Memory B cell (primary cell): ENCODE measurements at regions not wholly inside any gene's neighbourhood (a gene's known extent, or its start where the extent isn't known, plus 50 kb on each side); places are given as distances from the start of the nearest gene placed in this dataset.

Source experiments
- ATAC-seq: fragments of 150-1000 bp; cut with Tn5 transposase; 2 replicates; pipeline ENCODE4 v1.10.0; 2021; ENCODE audit warnings: low read depth, mild to moderate bottlenecking, moderate library complexity
- DNase-seq, 2 donors: peaks; one replicate each; pipeline ENCODE4 v3.0.0; 2022; ENCODE audit warnings: low spot score in 2 of 2
- H3K27ac Mint-ChIP-seq: one replicate; pipeline ENCODE4 v1.8.0; 2022; ENCODE audit warnings: mild to moderate bottlenecking, moderate library complexity, mixed read lengths
- H3K27me3 Mint-ChIP-seq: one replicate; pipeline ENCODE4 v1.8.0; 2022; ENCODE audit warnings: mixed read lengths
- H3K36me3 Mint-ChIP-seq: one replicate; pipeline ENCODE4 v1.8.0; 2022; ENCODE audit warnings: mild to moderate bottlenecking, mixed read lengths
- H3K4me1 Mint-ChIP-seq: one replicate; pipeline ENCODE4 v1.8.0; 2022; ENCODE audit warnings: mixed read lengths
- H3K4me3 Mint-ChIP-seq: one replicate; pipeline ENCODE4 v1.8.0; 2022; ENCODE audit warnings: mild to moderate bottlenecking, moderate library complexity, mixed read lengths
- H3K9me3 Mint-ChIP-seq: one replicate; pipeline ENCODE4 v1.8.0; 2022; ENCODE audit warnings: mixed read lengths

DNA sequence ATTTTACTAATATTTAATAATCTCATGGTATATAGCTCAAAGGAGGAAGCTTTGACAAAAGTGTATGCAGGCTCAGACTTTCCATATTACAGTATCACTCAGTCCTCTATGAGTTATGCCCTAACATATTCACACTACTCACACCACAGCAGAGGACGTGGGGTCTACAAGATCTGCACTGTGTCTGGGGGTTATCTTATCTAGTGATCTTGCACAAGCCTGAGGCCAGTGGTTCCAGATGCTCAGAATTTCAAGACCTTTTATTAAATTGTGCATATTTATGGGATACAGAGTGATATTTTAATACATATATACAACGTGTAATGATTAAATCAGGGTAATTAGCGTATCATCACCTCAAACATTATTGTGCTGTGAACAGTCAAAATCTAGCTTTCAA lies 933.1 kb downstream of the SQOR start:
- no peak overlapping the region for H3K27ac Mint-ChIP-seq
- ATAC-seq: no peak
- no peaks in the 10 kb centered on the region for H3K27me3 Mint-ChIP-seq
- H3K4me1 Mint-ChIP-seq: no peaks in the 10 kb centered on the region
- peaks cover 3% of the 10 kb centered on the region for H3K9me3 Mint-ChIP-seq
- H3K36me3 Mint-ChIP-seq: no peaks in the 10 kb centered on the region
- no peak for DNase-seq
- H3K4me3 Mint-ChIP-seq: no peak overlapping the region

DNA sequence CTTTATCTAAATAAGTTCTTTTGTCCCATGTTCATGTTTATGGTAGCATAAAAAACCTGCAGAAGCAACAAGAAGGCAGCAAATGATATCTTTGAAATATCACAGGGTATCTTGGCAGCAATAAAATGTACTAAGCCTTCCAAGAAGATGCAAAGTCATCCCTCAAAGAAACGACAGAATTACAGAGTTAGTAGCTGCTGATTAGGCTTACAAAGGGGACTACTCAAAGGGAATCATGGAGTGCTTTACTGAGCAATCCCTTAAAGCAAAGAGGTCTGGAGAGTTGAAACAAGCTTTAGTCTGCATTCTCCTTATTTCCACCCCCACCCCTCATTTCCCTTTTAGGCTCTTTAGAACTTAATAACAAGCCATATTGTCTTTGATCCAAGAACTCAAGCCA lies 935.0 kb downstream of the SQOR start:
- ATAC-seq (no peak), DNase-seq (no peak)
- Mint-ChIP-seq H3K27me3 (no peaks in the 10 kb centered on the region), H3K27ac (no peak overlapping the region), H3K9me3 (peaks cover 4% of the 10 kb centered on the region), H3K4me3 (no peak overlapping the region), H3K4me1 (no peaks in the 10 kb centered on the region), H3K36me3 (no peaks in the 10 kb centered on the region)

DNA sequence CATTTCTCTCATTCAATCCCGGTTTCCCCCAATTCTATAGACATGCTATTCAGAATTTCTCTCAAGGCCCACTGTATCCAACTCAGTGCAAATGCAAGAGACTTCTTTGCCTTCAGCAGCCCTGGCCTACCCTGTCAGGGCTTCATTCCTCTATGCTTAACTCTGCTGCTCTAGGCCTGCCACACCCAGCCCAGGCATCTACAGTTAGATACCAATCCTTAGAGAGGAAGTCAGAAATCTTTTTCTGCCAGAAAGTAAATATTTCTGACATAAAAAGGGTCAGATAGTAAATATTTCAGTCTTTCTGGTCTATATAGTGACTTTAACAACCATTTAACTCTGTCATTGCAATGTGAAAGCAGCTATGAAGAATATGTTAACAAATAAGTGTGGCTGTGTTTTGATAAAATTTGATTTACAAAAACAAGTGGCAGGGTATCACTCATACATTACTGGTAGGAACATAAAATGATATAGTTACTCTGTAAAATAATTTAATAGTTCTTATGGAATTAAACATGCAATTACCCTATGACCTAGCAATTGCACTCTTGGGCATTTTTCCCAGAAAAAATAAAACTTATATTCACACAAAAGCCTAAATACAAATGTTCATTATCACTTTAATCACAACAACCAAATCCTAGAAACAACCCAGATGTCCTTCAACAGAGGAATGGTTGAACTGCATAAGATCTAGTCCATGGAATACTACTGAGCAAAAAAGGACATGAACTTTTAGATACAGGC lies 942.0 kb downstream of the SQOR start:
- no peaks in the 10 kb centered on the region for H3K36me3 Mint-ChIP-seq
- ATAC-seq (no peak), DNase-seq (no peak)
- no peaks in the 10 kb centered on the region for H3K27me3 Mint-ChIP-seq
- H3K27ac Mint-ChIP-seq: no peak overlapping the region
- H3K4me3 Mint-ChIP-seq: no peak overlapping the region
- H3K4me1 Mint-ChIP-seq: no peaks in the 10 kb centered on the region
- peaks cover 5% of the 10 kb centered on the region for H3K9me3 Mint-ChIP-seq

DNA sequence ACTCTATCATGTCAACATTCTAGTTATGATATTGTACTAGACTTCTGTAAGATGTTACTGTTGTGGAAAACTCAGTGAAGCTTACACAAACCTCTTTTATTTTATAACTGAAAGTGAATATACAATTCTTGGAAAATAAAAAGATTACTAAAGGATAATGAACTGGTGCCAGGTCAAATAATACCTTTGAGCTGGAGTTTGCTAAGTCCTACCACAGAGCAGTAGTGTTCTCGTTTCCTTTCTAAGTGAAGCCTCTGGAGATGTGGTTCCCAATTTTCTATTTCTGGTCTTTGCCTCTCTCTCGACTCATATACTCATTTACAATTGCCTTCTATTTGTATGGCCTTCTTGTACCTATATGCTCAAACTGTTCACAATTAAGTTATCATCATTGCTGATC lies 942.9 kb downstream of the SQOR start:
- H3K36me3 Mint-ChIP-seq: no peaks in the 10 kb centered on the region
- DNase-seq (no peak), ATAC-seq (no peak)
- H3K4me1 Mint-ChIP-seq: no peaks in the 10 kb centered on the region
- H3K9me3 Mint-ChIP-seq: peaks cover 5% of the 10 kb centered on the region
- no peak overlapping the region for H3K27ac Mint-ChIP-seq
- no peaks in the 10 kb centered on the region for H3K27me3 Mint-ChIP-seq
- no peak overlapping the region for H3K4me3 Mint-ChIP-seq

DNA sequence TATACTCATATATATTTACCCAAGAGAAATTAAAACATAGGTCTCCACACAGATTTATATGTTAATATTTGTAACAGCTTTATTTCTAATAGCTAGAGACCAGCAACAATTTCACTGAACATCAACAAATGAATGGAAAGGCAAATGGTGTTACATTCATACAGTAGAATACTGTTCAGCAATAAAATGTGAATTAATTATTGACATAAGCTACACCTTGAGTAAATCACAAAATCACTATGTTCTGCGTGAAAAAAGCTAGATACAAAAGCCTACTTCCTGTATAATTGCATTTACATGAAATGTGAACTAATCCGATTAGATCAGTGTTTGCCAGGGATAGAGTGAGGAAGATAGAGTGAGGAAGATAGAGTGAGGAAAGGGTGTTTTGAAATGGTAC lies 945.7 kb downstream of the SQOR start:
- H3K4me3 Mint-ChIP-seq: no peak overlapping the region
- no peak for DNase-seq
- H3K27ac Mint-ChIP-seq: no peak overlapping the region
- peaks cover 6% of the 10 kb centered on the region for H3K9me3 Mint-ChIP-seq
- ATAC-seq: no peak
- H3K4me1 Mint-ChIP-seq: no peaks in the 10 kb centered on the region
- no peaks in the 10 kb centered on the region for H3K36me3 Mint-ChIP-seq
- H3K27me3 Mint-ChIP-seq: no peaks in the 10 kb centered on the region

DNA sequence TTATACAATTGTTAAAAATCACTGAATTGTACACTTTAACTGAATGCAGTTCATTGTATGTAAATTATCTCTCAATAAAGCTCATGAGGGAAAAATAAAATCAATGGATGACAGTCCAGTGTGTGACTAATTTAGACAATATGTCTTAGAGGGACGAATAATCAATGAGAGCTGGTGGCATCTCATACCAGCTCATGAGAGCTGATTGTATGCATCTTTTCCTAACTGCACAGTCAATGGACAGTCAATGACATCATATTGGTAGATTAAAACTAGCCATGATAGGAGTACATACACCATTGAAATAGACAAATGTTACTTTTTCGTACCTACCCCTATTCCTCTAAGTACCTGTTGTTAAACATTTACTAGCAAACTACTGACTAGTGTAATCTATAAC lies 946.1 kb downstream of the SQOR start:
- Mint-ChIP-seq H3K4me3 (no peak overlapping the region), H3K27me3 (no peaks in the 10 kb centered on the region), H3K9me3 (peaks cover 5% of the 10 kb centered on the region), H3K36me3 (no peaks in the 10 kb centered on the region), H3K27ac (no peak overlapping the region), H3K4me1 (no peaks in the 10 kb centered on the region)
- ATAC-seq: no peak
- DNase-seq: no peak

DNA sequence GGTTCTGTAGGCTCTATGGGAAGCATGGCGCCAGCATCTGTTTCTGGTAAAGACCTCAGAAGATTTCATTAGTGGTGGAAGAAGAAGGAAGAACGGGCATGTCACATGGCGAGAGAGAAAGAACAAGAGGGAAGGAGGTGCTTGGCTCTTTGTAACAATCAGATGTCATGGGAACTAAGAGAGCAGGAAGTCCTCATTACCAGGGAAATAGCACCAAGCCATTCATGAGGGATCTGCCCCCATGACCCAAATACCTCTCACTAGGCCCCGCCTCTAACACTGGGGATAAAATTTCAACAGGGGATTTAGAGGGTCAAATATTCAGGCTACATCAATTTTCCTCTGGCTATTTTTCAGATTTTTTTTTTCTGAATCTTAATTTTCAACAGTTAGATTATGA lies 954.3 kb downstream of the SQOR start:
- Mint-ChIP-seq H3K36me3 (no peaks in the 10 kb centered on the region), H3K4me1 (no peaks in the 10 kb centered on the region), H3K27ac (no peak overlapping the region), H3K9me3 (peaks cover 7% of the 10 kb centered on the region), H3K4me3 (no peak overlapping the region), H3K27me3 (no peaks in the 10 kb centered on the region)
- DNase-seq: no peak
- no peak for ATAC-seq

DNA sequence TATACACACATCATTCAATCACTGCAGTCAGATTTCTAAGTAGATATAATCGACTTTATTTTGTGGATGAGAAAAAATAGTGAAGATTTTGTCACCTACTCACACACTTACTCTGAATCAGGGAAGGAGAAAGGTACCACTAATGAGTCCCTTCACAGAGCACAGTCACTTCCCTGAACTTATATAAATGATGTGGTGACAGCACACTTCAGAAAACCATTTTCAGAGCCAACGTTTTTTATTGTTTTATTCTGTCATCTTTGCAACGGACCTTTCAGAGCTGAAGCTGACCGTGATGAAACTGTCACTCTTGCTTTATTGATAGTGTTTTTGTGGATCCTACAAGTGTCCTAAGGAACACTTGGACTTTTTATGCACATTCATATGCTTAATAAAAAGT lies 956.6 kb downstream of the SQOR start:
- Mint-ChIP-seq H3K27me3 (no peaks in the 10 kb centered on the region), H3K27ac (no peak overlapping the region), H3K4me3 (no peak overlapping the region), H3K9me3 (peaks cover 6% of the 10 kb centered on the region), H3K4me1 (no peaks in the 10 kb centered on the region), H3K36me3 (no peaks in the 10 kb centered on the region)
- no peak for ATAC-seq
- no peak for DNase-seq

DNA sequence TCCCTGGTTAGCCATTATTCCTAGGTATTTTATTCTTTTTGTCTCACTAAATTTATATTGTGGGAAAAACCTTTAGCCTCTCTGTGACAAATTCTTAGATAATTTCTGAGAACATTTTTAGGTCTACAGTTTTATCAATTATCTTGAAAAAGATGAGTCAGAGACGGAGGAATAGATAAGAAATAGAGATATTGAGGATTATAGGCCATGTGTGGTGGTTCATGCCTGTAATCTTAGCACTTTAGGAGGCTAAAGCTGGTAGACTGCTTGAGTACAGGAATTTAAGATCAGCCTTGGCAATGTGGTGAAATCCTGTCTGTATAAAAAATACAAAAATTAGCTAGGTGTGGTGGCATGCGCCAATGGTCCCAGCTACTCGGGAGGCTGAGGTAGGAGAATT lies 960.2 kb downstream of the SQOR start:
- peaks cover 6% of the 10 kb centered on the region for H3K9me3 Mint-ChIP-seq
- no peak for ATAC-seq
- no peak overlapping the region for H3K4me3 Mint-ChIP-seq
- no peaks in the 10 kb centered on the region for H3K36me3 Mint-ChIP-seq
- H3K4me1 Mint-ChIP-seq: no peaks in the 10 kb centered on the region
- DNase-seq: no peak
- no peaks in the 10 kb centered on the region for H3K27me3 Mint-ChIP-seq
- H3K27ac Mint-ChIP-seq: no peak overlapping the region

DNA sequence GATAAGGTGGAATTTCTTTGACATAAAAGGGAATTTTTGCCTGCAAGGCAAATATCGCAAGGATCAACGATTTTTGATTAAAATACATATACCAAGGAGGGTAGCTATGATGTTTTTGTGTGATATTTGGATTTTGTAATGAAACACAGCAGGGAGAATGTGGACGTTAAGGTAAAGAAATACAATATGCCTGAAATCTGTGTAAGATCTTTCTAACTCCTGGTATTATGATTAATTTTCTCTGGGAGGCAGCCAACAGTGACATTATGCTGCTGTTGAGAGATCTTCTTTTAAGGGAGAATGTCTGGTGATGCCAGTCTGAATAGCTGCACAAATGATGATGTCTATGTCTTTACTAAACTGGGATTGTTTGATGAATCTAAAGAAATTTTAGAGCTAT lies 972.2 kb downstream of the SQOR start:
- Mint-ChIP-seq H3K4me3 (no peak overlapping the region), H3K27me3 (no peaks in the 10 kb centered on the region), H3K27ac (no peak overlapping the region), H3K4me1 (no peaks in the 10 kb centered on the region), H3K9me3 (peaks cover 4% of the 10 kb centered on the region), H3K36me3 (no peaks in the 10 kb centered on the region)
- DNase-seq: no peak
- ATAC-seq: no peak

DNA sequence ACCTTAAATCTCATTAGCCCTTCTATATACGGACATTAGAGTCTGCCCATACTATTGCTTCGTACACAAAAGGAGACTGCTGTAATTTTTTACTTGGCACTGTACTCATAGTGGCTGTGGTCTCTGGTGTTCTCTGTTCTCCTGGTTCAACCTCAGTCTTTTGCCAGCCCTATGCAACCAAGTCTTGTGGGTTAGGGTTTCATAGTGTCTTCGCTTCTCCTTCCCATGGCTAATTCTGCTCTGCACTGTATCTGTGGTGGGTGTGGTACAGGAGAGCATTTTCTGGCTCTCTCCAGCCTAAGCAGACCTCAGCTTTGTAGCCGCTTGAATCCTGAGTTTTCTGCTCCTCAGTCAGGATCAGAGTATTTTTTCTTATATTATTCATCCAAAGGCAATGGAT lies 981.2 kb downstream of the SQOR start:
- ATAC-seq: no peak

DNA sequence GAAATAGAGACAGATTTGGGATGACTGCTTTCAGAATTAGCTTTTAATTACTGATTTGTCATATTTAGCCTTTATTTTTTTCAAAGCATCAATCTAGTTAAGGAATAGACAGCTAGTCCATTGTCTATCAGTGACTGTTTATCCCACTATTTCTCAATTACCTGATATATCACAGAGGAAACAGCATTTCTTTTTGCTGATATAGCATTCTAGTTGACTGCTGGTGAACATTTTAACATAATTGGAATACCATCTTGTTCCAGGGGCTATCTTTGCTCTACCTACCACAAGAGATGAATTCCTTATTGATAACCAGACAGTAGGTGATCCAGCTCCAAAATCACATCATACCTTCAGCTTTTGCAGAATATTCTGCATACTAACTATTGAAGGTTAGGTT lies 982.7 kb downstream of the SQOR start:
- no peak for DNase-seq
- ATAC-seq: no peak
- H3K9me3 Mint-ChIP-seq: peaks cover 5% of the 10 kb centered on the region
- no peak overlapping the region for H3K27ac Mint-ChIP-seq
- H3K27me3 Mint-ChIP-seq: no peaks in the 10 kb centered on the region
- no peak overlapping the region for H3K4me3 Mint-ChIP-seq
- H3K4me1 Mint-ChIP-seq: no peaks in the 10 kb centered on the region
- H3K36me3 Mint-ChIP-seq: no peaks in the 10 kb centered on the region

More for the DNA sequence above, 981.2 kb downstream of the SQOR start:
- no peaks in the 10 kb centered on the region for H3K27me3 Mint-ChIP-seq
- no peaks in the 10 kb centered on the region for H3K36me3 Mint-ChIP-seq
- H3K4me3 Mint-ChIP-seq: no peak overlapping the region
- H3K4me1 Mint-ChIP-seq: no peaks in the 10 kb centered on the region
- H3K9me3 Mint-ChIP-seq: peaks cover 4% of the 10 kb centered on the region
- H3K27ac Mint-ChIP-seq: no peak overlapping the region
- DNase-seq: no peak

DNA sequence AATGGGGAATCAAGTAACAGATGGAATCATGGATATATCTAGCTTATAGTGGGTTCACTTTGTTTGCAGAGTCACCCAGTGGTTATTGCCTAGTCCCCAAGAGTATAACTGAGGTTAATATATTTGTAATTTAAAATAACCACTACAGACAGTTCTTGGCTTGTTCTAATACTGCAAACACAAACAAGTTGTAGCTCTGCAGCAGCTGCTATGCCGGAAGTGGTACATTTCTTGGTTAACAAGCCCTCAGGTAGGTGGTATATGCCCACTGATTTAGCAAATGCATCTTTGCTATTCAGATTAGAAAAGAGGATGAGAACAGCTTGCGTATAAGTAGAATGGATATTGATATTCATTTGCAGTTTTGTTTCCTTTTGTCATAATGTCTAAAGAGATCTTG lies 984.2 kb downstream of the SQOR start:
- no peak overlapping the region for H3K4me3 Mint-ChIP-seq
- H3K4me1 Mint-ChIP-seq: no peaks in the 10 kb centered on the region
- DNase-seq (no peak), ATAC-seq (no peak)
- H3K27ac Mint-ChIP-seq: no peak overlapping the region
- H3K27me3 Mint-ChIP-seq: no peaks in the 10 kb centered on the region
- no peaks in the 10 kb centered on the region for H3K36me3 Mint-ChIP-seq
- peaks cover 5% of the 10 kb centered on the region for H3K9me3 Mint-ChIP-seq

DNA sequence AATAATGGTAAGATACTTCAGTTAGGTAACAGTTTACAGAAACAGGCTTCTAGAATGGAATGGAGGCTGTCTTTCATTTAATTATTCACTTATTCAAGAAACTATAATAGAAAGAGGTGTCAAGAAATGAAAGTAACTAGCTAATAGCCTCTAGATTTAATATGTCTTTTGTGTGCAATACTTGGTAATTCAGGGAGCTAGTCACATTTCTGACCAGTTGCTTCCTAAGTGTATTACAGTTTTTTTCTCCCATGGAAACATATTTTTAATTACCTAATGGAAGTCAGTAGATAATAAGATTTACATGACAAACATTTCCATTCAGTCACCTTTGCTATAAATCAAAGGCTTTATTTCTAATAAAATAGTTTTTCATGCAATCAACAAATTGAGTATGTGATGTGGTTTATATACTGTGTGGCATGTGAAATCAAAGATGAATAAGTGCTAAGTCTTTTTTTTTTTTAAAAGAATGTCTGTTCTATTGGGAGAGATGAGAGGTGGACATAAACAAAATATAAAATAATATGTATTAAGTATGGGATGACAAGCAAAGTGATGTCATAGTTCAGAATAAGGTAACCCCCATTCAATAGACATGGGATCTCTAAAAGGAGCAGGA lies 985.7 kb downstream of the SQOR start:
- no peak for ATAC-seq
- H3K4me1 Mint-ChIP-seq: no peaks in the 10 kb centered on the region
- no peak for DNase-seq
- H3K4me3 Mint-ChIP-seq: no peak overlapping the region
- H3K27ac Mint-ChIP-seq: no peak overlapping the region
- H3K9me3 Mint-ChIP-seq: peaks cover 9% of the 10 kb centered on the region
- no peaks in the 10 kb centered on the region for H3K27me3 Mint-ChIP-seq
- H3K36me3 Mint-ChIP-seq: no peaks in the 10 kb centered on the region

DNA sequence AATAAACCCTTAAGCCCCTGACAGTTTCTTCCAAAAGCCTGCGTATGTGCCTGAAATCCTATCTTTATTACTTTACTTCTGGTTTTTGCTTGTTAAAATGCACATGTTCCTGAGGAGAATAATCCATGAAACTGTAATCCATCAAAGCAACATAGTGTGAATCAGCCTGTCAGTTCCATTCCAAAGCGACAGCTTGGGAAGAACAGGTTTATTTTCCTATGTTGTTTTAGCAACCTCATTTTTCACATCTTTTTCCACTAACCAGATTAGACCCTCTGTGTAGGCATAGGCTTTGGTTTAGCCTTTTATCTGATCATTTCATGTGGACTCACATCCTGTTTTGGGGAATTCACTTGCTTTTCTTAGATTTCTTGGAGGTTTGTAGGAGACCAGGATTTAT lies 988.0 kb downstream of the SQOR start:
- H3K27ac Mint-ChIP-seq: no peak overlapping the region
- no peak for DNase-seq
- H3K9me3 Mint-ChIP-seq: peaks cover 12% of the 10 kb centered on the region
- H3K36me3 Mint-ChIP-seq: no peaks in the 10 kb centered on the region
- no peak for ATAC-seq
- no peaks in the 10 kb centered on the region for H3K27me3 Mint-ChIP-seq
- H3K4me1 Mint-ChIP-seq: no peaks in the 10 kb centered on the region
- no peak overlapping the region for H3K4me3 Mint-ChIP-seq
